ENCODE measurements at regions not wholly inside any gene's neighbourhood (a gene's known extent, or its start where the extent isn't known, plus 50 kb on each side); places are given as distances from the start of the nearest gene placed in this dataset.

DNA sequence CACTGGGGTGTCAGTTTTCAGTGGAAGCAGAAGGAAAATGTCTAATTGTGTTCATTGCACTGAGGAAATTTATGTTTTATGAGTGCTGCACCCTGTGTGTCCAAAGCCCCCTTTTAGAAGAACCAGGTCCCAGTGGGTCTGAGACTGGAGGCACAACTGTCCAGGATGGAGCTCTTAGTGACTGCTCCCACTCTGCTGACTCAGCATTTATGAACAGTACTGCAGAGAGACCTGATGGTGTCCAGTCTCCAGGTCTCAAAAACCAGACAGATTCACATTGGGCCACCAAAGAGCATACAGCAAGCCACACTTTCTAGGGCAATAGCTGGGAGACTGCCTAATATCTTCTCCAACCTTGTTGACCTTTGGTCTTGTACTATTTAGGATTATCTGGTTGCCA, 321.9 kb downstream of the CBLN1 start:
- TF ChIP-seq POLR2A (IDR thresholded peaks at IDR 0.05; ENCODE audit: low read depth, low read length), result no peak
- TF ChIP-seq TAF1 (IDR thresholded peaks at IDR 0.05; ENCODE audit: borderline replicate concordance, low read depth, low read length), result no peak

All from GM12892 (cell line).